PC-3 (cell line): ENCODE measurements at regions not wholly inside any gene's neighbourhood (a gene's known extent, or its start where the extent isn't known, plus 50 kb on each side); places are given as distances from the start of the nearest gene placed in this dataset.

Experiments
- ATAC-seq: fragments of 200-7000 bp; cut with Tn5 transposase; 2 replicates; pipeline ENCODE4 v1.9.1; 2020; ENCODE audit warnings: mild to moderate bottlenecking, moderate library complexity
- BruUV-seq: library from RNA; stranded (reverse); fragments of 400-500 nt; replicated peaks from 2 replicates; lab custom pipeline; 2021; lab: Mats Ljungman, UMichigan
- CTCF ChIA-PET: fragments of 300-600 bp; sonication (Branson Sonifier 250); formaldehyde crosslinking; loops from one replicate; lab custom pipeline; 2022; ENCODE audit warnings: antibody characterized with exemption; lab: Charles Lee
- POLR2A ChIA-PET: fragments of 300-600 bp; sonication (Branson Sonifier 250); formaldehyde crosslinking; loops from one replicate; lab custom pipeline; 2022; ENCODE audit warnings: antibody characterized with exemption; ENCODE audit not compliant: unreplicated experiment; lab: Charles Lee
- DNase-seq: peaks from one replicate; pipeline ENCODE4 v3.0.0-alpha.2; 2015
- H2AFZ ChIP-seq: fragments of 300-600 bp; sonication (generic); 2 replicates; pipeline ENCODE4 v1.6.0; 2016; ENCODE audit warnings: antibody characterized with exemption, low read length
- H3F3A ChIP-seq: fragments of 300-600 bp; sonication (generic); one replicate; pipeline ENCODE4 v1.6.0; 2017; ENCODE audit warnings: antibody characterized with exemption, low read length, control low read depth, mild to moderate bottlenecking; ENCODE audit not compliant: unreplicated experiment
- H3K27ac ChIP-seq: fragments of 300-600 bp; sonication (generic); 2 replicates; pipeline ENCODE4 v1.5.1; 2016; ENCODE audit warnings: mild to moderate bottlenecking, low read length
- H3K27me3 ChIP-seq: fragments of 300-600 bp; sonication (generic); 2 replicates; pipeline ENCODE4 v1.6.1; 2016; ENCODE audit warnings: low read length, mixed read lengths
- H3K36me3 ChIP-seq: fragments of 300-600 bp; sonication (generic); 2 replicates; pipeline ENCODE4 v1.6.1; 2016; ENCODE audit warnings: low read depth, mixed run types, low read length, mixed read lengths
- H3K4me1 ChIP-seq: fragments of 300-600 bp; sonication (generic); 2 replicates; pipeline ENCODE4 v1.5.1; 2016; ENCODE audit warnings: low read length; ENCODE audit not compliant: insufficient read depth
- H3K4me2 ChIP-seq: fragments of 300-600 bp; sonication (generic); 2 replicates; pipeline ENCODE4 v1.6.0; 2016; ENCODE audit warnings: low read length
- H3K4me3 ChIP-seq: fragments of 300-600 bp; sonication (generic); 2 replicates; pipeline ENCODE4 v1.5.1; 2016; ENCODE audit warnings: mild to moderate bottlenecking, low read length, mixed read lengths
- H3K79me2 ChIP-seq: fragments of 300-600 bp; sonication (generic); 2 replicates; pipeline ENCODE4 v1.6.1; 2017; ENCODE audit warnings: low read length, mixed read lengths
- H3K9ac ChIP-seq: fragments of 300-600 bp; sonication (generic); 2 replicates; pipeline ENCODE4 v1.6.0; 2016; ENCODE audit warnings: mild to moderate bottlenecking, low read length
- H3K9me2 ChIP-seq: fragments of 300-600 bp; sonication (generic); replicated peaks from 2 replicates; pipeline ENCODE4 v1.6.1; 2016; ENCODE audit warnings: mixed run types, low read length, mixed read lengths
- H3K9me3 ChIP-seq: fragments of 300-600 bp; sonication (generic); 2 replicates; pipeline ENCODE4 v1.6.1; 2016; ENCODE audit warnings: low read length, mixed read lengths
- H4K20me1 ChIP-seq: fragments of 300-600 bp; sonication (generic); 2 replicates; pipeline ENCODE4 v1.6.1; 2016; ENCODE audit warnings: low read length, mixed read lengths
- EZH2 ChIP-seq: fragments of 300-600 bp; sonication (generic); IDR thresholded peaks from one replicate; pipeline ENCODE4 v1.6.1; 2017; ENCODE audit warnings: antibody characterized with exemption, mild to moderate bottlenecking, low read length; ENCODE audit not compliant: unreplicated experiment
- EZH2phosphoT487 ChIP-seq: fragments of 300-600 bp; sonication (generic); IDR thresholded peaks from 2 replicates; pipeline ENCODE4 v1.6.1; 2018; ENCODE audit warnings: mild to moderate bottlenecking, antibody characterized with exemption, low read length, borderline replicate concordance
- intact Hi-C: fragments of 100-400 bp; cut with micrococcal nuclease; formaldehyde crosslinking; loops from 2 replicates; pipeline ENCODE4 v1.9.0; 2023
- TF ChIP-seq, protein P1 (sequence below): fragments of 300-600 bp; sonication (generic); conservative IDR thresholded peaks from 2 replicates; pipeline ENCODE4 v1.5.1; 2017; ENCODE audit warnings: antibody characterized with exemption, low read depth, mild to moderate bottlenecking, low read length

DNA sequence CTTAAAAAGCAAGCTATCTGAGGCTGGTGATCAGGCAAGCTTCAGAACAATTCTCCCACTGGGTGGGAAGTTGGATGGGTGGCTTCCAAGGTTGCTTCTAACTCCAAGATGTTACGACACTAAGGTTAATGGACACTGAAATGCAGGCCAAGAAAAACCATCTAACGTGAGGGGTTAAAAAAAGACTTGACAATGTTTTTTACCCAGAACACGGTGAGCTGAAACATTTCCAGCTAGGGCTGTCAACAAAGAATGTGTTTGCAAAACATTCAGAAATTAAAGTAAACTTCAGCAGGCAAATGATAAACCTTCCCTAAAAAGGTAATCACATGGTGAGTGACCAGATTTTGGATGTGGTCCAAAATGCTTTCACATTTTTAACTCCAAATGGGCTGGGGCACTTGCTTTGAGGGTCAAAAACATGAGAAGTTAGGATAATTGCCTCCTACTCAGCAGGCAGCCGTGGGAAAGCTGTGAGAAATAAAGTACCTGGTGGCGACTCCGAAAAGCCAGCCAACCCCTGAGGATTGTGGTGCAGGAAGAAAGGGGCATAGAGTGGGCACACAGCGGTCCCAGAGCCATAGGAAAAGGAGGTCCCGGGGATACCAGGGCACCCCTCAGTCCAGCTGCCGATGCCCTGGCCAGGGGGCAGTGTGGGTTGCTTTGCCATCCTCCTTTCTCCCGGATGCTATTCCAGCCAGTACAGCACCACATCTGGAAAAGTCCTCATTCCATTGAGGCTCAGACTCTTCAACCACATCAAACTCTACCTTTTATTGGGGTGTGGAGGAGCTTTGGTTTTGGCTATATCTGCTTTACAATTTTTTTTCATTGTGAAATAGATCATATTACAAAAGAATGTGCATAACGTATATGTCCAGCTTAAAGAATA lies 90.0 kb upstream of the ATL2 start:
- DNase-seq (no peak), ATAC-seq (no peak)
- Histone ChIP-seq H3K27ac (no peak overlapping the region), H3K9me2 (no peaks in the 10 kb centered on the region), H3K4me3 (no peak overlapping the region), H3K36me3 (no peaks in the 10 kb centered on the region), H4K20me1 (no peaks in the 10 kb centered on the region), H3K79me2 (no peaks in the 10 kb centered on the region), H2AFZ (no peak overlapping the region), H3K4me1 (peaks cover 20% of the 10 kb centered on the region), H3F3A (no peaks in the 10 kb centered on the region), H3K9ac (no peak overlapping the region), H3K4me2 (no peak overlapping the region), H3K9me3 (no peaks in the 10 kb centered on the region), H3K27me3 (no peaks in the 10 kb centered on the region)
- no TSS peak for BruUV-seq
- intact Hi-C loops = no loop called here
- TF ChIP-seq, protein P1, sequence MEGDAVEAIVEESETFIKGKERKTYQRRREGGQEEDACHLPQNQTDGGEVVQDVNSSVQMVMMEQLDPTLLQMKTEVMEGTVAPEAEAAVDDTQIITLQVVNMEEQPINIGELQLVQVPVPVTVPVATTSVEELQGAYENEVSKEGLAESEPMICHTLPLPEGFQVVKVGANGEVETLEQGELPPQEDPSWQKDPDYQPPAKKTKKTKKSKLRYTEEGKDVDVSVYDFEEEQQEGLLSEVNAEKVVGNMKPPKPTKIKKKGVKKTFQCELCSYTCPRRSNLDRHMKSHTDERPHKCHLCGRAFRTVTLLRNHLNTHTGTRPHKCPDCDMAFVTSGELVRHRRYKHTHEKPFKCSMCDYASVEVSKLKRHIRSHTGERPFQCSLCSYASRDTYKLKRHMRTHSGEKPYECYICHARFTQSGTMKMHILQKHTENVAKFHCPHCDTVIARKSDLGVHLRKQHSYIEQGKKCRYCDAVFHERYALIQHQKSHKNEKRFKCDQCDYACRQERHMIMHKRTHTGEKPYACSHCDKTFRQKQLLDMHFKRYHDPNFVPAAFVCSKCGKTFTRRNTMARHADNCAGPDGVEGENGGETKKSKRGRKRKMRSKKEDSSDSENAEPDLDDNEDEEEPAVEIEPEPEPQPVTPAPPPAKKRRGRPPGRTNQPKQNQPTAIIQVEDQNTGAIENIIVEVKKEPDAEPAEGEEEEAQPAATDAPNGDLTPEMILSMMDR = no peak
- TF ChIP-seq EZH2phosphoT487 (no peak), EZH2 (no peak)
- CTCF ChIA-PET = interaction anchor here (0.6 kb wide), 2 partner anchors 17 to 21 kb away, joined by 3 read pairs; no protein-coding TSS in a partner anchor
- POLR2A ChIA-PET = no interaction called here

DNA sequence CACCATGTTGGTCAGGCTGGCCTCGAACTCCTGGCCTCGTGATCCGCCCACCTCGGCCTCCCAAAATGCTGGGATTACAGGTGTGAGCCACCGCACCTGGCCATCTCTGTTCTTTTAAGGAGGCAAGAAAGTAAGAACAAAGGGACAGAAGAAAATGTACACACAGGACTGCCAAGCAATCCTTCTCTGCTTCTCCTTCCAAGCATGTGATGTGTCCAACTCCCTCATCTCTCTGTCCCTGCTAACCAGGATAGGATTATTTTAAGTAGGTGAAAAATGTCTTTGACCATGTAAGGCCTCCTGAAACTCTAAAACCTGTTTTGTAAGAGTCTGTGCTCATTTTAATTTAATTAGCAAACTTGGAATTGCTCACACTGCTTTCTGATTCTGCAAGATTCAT lies 89.3 kb upstream of the ATL2 start:
- no TSS peak for BruUV-seq
- intact Hi-C loops = no loop called here
- Histone ChIP-seq H3K4me1 (peaks cover 27% of the 10 kb centered on the region), H3K36me3 (no peaks in the 10 kb centered on the region), H4K20me1 (no peaks in the 10 kb centered on the region), H3K79me2 (no peaks in the 10 kb centered on the region), H3K9ac (no peak overlapping the region), H3K4me3 (no peak overlapping the region), H3F3A (peaks cover 4% of the 10 kb centered on the region), H2AFZ (no peak overlapping the region), H3K9me2 (no peaks in the 10 kb centered on the region), H3K4me2 (no peak overlapping the region), H3K27ac (no peak overlapping the region), H3K9me3 (no peaks in the 10 kb centered on the region), H3K27me3 (no peaks in the 10 kb centered on the region)
- ChIA-PET CTCF (no interaction called here), POLR2A (no interaction called here)
- DNase-seq = no peak
- TF ChIP-seq, protein P1 = no peak
- TF ChIP-seq EZH2phosphoT487 = no peak
- no peak for ATAC-seq

DNA sequence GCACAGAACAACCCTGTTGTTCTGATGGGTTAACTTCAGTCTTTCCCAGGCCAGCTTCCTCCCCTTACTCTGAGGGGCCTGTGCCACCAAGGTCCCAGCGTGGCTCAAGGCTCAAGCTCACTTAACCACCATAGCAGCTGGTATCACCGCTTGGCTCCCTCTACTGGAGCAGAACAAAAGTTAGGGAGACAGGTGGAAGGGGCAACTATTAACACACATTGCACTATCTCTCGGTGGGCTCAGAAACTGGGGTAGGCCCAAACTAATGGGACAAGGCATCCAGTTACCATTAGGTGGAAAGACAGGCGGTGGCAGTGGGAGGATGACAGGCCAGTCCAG lies 88.7 kb upstream of the ATL2 start:
- H3K27me3 ChIP-seq = no peaks in the 10 kb centered on the region
- intact Hi-C loops = no loop called here
- peaks cover 33% of the 10 kb centered on the region for H3K4me1 ChIP-seq
- H3K79me2 ChIP-seq = no peaks in the 10 kb centered on the region
- no peak for TF ChIP-seq EZH2
- TF ChIP-seq EZH2phosphoT487 = no peak
- TF ChIP-seq, protein P1 = peak; percentile 81
- BruUV-seq = no TSS peak
- ChIA-PET POLR2A (interaction anchor here (0.6 kb wide), 2 partner anchors 22 to 68 kb away, joined by 4 read pairs; no protein-coding TSS in a partner anchor), CTCF (interaction anchor here (0.6 to 1.2 kb wide), 6 partner anchors 90 to 452 kb away, joined by 3 to 21 read pairs (median 4); no protein-coding TSS in a partner anchor)
- no peak overlapping the region for H3K4me2 ChIP-seq
- DNase-seq (peak; percentile 63), ATAC-seq (no peak)
- no peaks in the 10 kb centered on the region for H3K9me3 ChIP-seq
- H3F3A ChIP-seq = peaks cover 5% of the 10 kb centered on the region
- no peaks in the 10 kb centered on the region for H3K36me3 ChIP-seq
- H3K27ac ChIP-seq = no peak overlapping the region
- H3K9me2 ChIP-seq = no peaks in the 10 kb centered on the region
- H3K9ac ChIP-seq = no peak overlapping the region
- no peak overlapping the region for H2AFZ ChIP-seq
- H3K4me3 ChIP-seq = no peak overlapping the region
- H4K20me1 ChIP-seq = no peaks in the 10 kb centered on the region
